Right lobe of liver (tissue), 4 donors: ENCODE measurements at regions not wholly inside any gene's neighbourhood (a gene's known extent, or its start where the extent isn't known, plus 50 kb on each side); places are given as distances from the start of the nearest gene placed in this dataset.

ENCODE experiments used
- CTCF ChIP-seq, 4 donors: fragments of 200-600 bp in 3 of 4; fragments of 450-650 bp in 1 of 4; IDR thresholded peaks; one replicate each; pipeline versions ENCODE4 v1.5.1 to v1.8.0; 2016 to 2022; ENCODE audit warnings: antibody characterized with exemption in 4 of 4, mild to moderate bottlenecking in 2 of 4
- POLR2A ChIP-seq: fragments of 450-650 bp; IDR thresholded peaks from one replicate; pipeline ENCODE4 v1.6.1; 2017; ENCODE audit warnings: antibody characterized with exemption, mild to moderate bottlenecking
- donor health status: DM: no; HTN: no; CAD: no.
- donor health status: DM: no; HTN: no; CAD: no.
- donor health status: DM: no; HTN: yes; CAD: no.

DNA sequence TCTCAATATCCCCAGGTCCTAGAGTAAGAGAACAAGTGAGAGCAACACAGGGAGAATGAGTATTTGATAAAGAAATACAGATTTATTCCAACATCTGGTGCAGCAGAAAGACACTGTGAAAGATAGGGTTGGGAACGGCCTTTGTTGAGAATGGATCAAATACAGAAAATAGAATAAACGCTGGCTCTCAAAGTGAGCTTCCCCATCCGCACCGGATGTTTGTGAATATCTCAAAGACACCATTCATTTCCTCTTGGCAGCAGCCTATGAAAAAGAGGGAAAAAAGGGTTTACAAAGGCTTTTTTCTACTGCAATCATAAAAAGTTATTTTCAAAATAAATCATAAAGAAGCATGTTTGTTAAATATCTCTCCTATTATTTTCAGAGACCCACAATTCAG lies 279.3 kb downstream of the CASP12 start:
- no peak for TF ChIP-seq POLR2A
- no peak for TF ChIP-seq CTCF (IDR thresholded peaks at IDR 0.05)
